ENCODE measurements at regions not wholly inside any gene's neighbourhood (a gene's known extent, or its start where the extent isn't known, plus 50 kb on each side); places are given as distances from the start of the nearest gene placed in this dataset.

DNA sequence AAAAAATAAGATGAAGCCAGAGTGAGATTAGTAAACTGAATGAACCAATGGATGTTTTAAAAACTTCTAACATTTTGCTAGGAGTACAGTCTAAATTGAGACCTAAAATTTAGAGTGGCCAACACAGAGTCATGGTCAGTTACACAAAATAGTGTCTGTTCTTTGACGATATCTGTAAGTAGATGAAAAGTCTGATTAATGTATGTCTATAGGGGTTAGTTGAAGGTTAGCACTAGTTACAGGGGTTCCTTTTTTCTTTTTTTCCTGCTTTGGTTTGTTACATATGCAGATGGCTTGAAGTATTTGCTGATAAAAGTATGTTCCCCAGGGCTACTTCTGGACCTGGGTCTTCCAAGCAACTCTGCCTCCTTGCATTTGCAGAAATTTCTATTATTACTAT lies 90.1 kb upstream of the MTPN start:
- TF ChIP-seq CTCF (IDR thresholded peaks at IDR 0.05) (no peak), EZH2 (IDR thresholded peaks at IDR 0.05; ENCODE audit: borderline replicate concordance, insufficient read depth, low read depth, low read length, poor library complexity, severe bottlenecking) (no peak)

All from B cell (primary cell).